Glomerular endothelial cell (primary cell): ENCODE measurements at regions not wholly inside any gene's neighbourhood (a gene's known extent, or its start where the extent isn't known, plus 50 kb on each side); places are given as distances from the start of the nearest gene placed in this dataset.

ENCODE experiments used
- DNase-seq: peaks from one replicate; pipeline ENCODE4 v3.0.0-alpha.2; 2011; ENCODE audit warnings: low read depth, low spot score; ENCODE audit errors: extremely low read depth

- no peak for DNase-seq
These were observed 413.2 kb upstream of the LRATD1 start for GRCh38 chr2:14219306-14219705.

DNA sequence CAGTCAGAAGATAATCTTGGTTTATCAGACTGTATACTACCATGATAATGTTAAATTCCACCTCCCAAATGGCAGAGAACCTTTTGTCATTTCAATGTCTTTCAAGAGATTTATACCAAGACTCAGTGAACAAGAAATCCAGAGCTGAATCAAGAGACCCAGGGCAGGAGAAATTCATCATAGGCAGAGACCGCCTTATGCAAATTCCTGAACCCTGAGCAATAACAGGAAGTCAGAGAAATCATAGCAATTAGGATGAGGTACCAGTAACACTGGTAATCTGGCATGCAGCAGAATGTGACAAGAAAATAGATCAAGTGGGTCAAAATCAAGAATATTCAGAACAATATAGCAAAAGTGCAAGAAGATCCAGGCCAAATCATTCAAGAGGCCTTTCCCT lies 412.4 kb upstream of the LRATD1 start:
- no peak for DNase-seq

- DNase-seq = no peak
These were observed 411.1 kb upstream of the LRATD1 start for GRCh38 chr2:14221466-14221865.

DNA sequence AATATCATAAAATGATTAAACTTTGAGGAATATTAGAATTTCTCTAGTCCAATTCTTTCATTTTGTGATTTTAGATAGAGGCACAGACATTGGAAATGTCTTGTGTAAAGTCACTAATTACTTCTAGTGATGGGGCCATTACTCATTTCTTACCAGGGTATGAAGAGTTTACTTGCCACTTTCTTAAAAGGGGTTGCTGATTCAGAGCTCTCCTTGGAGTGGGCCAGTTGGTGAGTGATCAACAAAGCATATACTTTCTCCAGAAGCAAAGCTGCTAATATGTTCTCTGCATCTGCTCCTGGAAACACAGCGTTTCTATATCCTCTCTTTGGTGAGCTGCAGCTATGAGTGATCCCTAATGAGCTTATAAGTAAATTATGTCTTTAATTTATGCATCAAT lies 408.9 kb upstream of the LRATD1 start:
- DNase-seq = no peak

GRCh38 chr2:14231391-14231898 lies 401.1 kb upstream of the LRATD1 start:
- DNase-seq = no peak

GRCh38 chr2:14232217-14232616 lies 400.3 kb upstream of the LRATD1 start:
- DNase-seq = no peak

DNA sequence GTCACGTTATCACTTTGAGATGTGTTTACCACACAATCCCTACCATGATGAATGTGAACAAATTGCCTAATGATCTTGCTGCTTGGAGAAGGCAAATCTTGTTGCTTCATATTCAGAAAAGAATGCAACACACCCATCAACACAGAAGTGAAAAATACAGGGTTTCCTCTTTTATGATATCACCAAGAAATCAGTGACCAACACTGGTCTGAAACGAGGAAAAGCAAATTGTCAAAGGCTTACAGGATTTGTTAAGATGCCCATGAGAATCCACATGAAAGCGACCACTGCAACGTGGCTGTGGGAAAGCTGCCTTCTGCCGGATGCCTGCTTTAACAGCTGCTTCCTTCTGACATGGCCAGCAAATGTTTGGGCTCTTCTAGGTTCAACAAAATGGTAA lies 397.6 kb upstream of the LRATD1 start:
- no peak for DNase-seq

DNA sequence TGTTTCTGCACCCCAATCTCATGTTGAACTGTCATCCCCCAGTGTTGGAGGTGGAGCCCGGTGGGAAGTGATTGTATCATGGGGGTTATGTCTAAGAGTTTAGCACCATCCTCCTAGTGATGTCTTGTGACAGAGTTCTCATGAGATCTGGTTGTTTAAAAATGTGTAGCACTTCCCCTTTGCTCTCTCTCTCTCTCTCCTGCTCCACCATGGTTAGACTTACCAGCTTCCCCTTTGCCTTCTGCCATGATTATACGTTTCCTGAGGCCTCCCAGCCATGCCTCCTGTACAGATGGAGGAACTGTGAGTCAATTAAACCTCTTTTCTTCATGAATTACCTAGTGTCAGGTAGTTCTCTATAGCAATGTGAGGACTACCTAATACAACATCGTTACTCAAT lies 396.9 kb upstream of the LRATD1 start:
- no peak for DNase-seq

DNA sequence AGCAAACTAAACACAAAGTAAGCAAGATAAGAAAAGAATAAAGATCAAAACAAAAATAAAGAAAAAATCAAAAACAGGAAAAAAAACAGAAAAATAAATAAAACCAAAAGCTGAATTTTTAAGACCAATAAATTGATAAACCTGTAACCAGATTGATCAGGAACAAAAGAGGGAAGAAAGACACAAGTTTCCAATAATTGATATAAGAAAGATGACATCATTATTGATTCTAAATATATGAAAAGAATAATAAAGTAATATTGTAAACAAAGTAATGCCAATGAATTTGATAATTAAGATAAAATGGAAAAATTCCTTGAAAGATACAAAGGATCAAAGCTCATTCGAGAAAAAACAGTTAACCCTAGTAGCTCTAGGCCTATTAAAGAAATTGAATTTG lies 394.6 kb upstream of the LRATD1 start:
- DNase-seq = no peak

DNA sequence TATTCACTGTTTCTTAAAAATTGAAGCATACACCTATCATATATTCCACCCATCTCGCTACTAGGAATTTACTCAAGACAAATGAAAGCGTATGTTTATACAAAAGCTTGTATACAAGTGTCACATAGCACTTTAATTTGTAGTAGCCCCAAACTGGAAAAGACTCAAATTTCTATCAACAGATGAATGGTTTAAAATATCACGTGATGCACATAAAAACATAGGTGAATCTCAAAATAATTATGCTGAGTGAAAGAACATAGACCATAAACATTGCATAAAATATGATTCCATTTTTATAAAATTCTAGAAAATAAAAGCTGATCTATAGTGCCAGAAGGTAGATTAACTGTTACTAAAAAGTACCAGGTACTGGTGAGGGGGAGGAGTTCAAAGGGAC lies 392.9 kb upstream of the LRATD1 start:
- no peak for DNase-seq

DNA sequence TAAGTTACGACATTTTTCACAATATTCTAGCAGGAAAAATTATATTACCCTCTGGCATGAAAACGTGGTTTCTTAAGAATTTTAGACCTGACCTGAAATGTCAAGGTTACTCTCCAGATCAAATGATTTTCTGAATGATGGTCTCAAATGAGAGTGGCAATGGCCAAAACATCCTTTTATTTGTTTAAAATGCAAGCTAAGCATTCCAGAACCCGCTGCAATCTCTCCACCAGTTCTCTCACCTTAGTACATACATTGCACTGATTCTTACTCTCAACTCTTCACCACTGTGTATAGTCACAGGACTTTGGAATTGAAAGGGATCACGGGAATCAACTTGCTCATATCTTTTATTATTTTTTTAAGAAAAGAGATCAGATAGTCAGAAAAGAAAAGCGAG lies 391.6 kb upstream of the LRATD1 start:
- no peak for DNase-seq

DNA sequence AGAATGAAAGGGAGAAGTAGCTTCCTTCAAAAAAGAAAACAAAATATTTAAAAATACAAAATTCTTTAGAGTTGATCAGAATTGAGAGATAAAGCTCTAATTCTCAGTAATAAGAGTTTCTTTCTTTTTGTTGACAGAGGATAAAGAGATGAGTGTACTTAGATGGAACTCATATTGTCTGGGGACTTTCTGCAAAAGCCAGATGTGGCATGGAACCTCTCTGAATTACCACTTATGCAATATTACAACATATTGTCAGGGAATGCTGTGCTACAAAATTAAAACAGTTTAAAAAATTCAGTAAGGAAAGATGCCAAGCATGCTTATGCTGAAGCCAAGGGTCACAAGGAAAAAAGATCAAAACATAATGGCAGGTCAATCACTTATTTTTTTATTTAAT lies 386.6 kb upstream of the LRATD1 start:
- DNase-seq = no peak

GRCh38 chr2:14255135-14255820 lies 377.2 kb upstream of the LRATD1 start:
- DNase-seq = no peak

DNA sequence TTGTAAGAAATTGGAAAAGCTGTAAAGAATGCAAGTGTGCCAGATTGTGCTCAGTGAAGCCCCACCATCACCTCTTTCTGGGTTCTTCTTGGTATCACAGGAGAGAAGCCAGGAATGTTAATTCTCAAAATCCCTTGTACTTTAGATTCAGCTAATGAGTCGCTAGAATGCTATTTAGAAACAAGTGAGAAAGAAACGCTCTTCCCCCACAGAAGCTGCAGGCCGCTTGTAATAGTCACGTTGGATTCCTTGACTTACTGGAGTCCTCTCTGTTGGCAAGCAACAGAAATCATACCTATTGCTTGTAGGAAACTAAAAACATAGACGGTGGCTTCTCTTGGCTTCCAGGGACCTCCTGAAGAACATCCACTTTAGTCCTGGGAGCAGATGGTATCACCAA lies 375.6 kb upstream of the LRATD1 start:
- no peak for DNase-seq

DNA sequence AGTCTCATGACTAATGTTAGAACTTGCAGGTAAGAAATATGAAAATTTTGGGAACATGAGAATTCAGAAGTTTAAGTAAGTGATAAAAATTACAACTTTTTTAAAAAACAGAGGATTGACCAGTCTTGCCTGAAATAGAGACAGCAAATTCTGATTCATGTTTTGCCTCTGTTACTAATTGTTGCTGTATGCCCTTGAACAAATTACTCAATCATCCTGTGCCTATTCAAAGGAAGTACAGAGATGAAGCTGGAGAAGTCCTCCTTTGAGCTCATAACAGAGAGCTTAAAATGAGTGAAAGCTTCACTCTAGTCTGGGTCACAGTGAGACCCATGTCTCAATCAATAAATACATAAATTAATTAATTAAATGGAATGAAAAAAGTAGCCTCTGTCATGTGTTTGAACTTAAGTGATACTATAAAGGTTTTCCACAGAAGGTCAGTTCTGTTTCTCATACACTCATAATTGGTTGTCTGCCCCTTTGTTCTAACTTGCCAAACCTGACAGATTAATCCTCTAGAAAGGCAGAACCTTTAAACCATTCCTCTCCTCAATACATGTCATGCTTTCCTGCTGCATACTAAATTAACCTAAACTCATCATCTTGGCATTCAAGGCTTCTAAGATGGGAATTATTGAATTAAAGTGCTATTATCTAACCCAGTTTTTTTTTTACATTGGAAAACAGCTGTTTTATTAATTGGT lies 374.6 kb upstream of the LRATD1 start:
- no peak for DNase-seq

DNA sequence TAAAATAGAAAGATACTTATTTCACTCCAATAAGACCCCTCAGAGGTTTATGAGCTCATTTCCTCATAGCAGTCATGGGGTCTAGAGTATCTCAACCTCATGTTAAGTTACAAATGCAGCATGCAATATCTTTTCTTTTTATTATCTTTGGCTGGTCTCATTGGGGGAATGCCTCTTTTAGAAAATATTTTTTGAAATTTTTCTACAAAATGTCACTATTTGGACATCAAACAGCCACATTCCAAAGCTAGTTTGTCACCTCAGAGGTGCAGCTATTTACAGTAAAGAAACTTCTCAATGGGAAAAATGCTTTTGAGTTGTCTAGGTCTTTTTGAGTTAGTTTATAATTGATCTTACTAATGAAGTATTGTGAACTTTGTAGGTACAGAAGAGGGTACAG lies 370.7 kb upstream of the LRATD1 start:
- no peak for DNase-seq

GRCh38 chr2:14263053-14263452 lies 369.5 kb upstream of the LRATD1 start:
- DNase-seq = no peak

- DNase-seq = no peak
These were observed 362.4 kb upstream of the LRATD1 start for GRCh38 chr2:14270036-14270582.

GRCh38 chr2:14272396-14273075 lies 360.0 kb upstream of the LRATD1 start:
- no peak for DNase-seq

DNA sequence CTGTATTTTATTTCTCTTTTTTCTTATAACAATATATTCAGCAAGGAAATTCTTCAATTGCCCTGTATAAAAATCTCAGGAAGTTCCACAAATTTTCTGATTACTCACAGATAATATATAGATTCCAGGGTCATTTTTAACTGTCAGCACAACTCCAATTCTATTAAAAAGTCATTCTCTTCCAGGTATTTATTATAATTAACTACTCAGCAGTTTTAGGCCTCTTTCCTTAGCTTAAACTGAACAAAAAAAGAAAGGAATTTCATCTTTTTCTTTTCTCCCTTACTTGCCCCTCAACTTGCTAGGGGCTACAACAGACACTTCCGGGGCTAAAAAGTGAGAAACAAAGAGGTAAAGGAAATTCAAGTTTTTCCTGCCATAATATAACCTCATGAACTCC lies 358.9 kb upstream of the LRATD1 start:
- no peak for DNase-seq

- no peak for DNase-seq
These were observed 348.3 kb upstream of the LRATD1 start for GRCh38 chr2:14284244-14284643.

DNA sequence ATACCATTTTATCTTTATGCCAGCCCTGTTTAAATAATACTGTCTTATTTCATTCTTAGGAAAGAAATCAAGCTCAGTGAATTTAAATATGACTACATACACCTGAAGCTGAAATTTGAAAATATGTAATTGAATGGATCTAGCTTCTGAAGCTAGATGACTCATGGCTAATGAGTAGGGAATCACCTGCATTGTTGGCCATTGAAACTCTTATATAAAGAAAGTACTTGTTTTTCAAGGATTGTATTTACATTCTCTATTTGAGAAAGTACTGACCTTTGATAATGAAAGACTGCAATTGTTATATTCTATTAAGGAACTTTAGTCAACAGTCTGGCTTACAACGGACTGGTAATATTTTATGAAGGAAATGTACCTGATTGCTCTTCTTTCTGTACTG lies 346.7 kb upstream of the LRATD1 start:
- DNase-seq = no peak
